Activated T-helper 1 cell treated with anti-CD3 and anti-CD28 coated beads, Interleukin-12 subunit alpha, Interleukin-12 subunit beta, Interleukin-2, Interleukin-4 antibody, amounts not matched to agents 30 ng/mL and 10 ng/mL and 1 ng/mL, durations not matched to agents 14 hours and 24 hours and 36 hours (primary cell): ENCODE measurements at regions not wholly inside any gene's neighbourhood (a gene's known extent, or its start where the extent isn't known, plus 50 kb on each side); places are given as distances from the start of the nearest gene placed in this dataset.
"Not testable (repeated sequence)": the region's sequence is repeated elsewhere in the genome, so short reads cannot be mapped to it uniquely, and the experiment has no call there.

ENCODE experiments used
- DNase-seq: peaks from one replicate; pipeline ENCODE4 v3.0.0; 2021; ENCODE audit warnings: low spot score
- H3K27ac Mint-ChIP-seq: one replicate; pipeline ENCODE4 v1.8.0; 2021; ENCODE audit warnings: mild to moderate bottlenecking, mixed read lengths
- H3K27me3 Mint-ChIP-seq: one replicate; pipeline ENCODE4 v1.8.0; 2022; ENCODE audit warnings: mild to moderate bottlenecking, moderate library complexity, mixed read lengths; ENCODE audit not compliant: insufficient read depth
- H3K36me3 Mint-ChIP-seq: one replicate; pipeline ENCODE4 v1.8.0; 2021; ENCODE audit warnings: low read depth, mixed read lengths
- H3K4me1 Mint-ChIP-seq: one replicate; pipeline ENCODE4 v1.8.0; 2021; ENCODE audit warnings: low read depth, mixed read lengths
- H3K4me3 Mint-ChIP-seq: one replicate; pipeline ENCODE4 v1.8.0; 2021; ENCODE audit warnings: mild to moderate bottlenecking, moderate library complexity, mixed read lengths
- H3K9me3 Mint-ChIP-seq: one replicate; pipeline ENCODE4 v1.8.0; 2021; ENCODE audit warnings: mixed read lengths
- intact Hi-C: fragments of 100-400 bp; cut with micrococcal nuclease; formaldehyde crosslinking; loops from one replicate; pipeline ENCODE4 v1.15.1; 2024

- Mint-ChIP-seq H3K9me3 (peaks cover 9% of the 10 kb centered on the region), H3K36me3 (no peaks in the 10 kb centered on the region), H3K27me3 (peaks cover 2% of the 10 kb centered on the region), H3K4me3 (no peak overlapping the region), H3K27ac (no peak overlapping the region), H3K4me1 (no peaks in the 10 kb centered on the region)
- intact Hi-C loops, result no loop called here
- no peak for DNase-seq
These were observed 109.8 kb upstream of the SCAF8 start for GRCh38 chr6:154623391-154623790.

GRCh38 chr6:154624038-154624599, 109.1 kb upstream of the SCAF8 start:
- Mint-ChIP-seq H3K4me3 (no peak overlapping the region), H3K4me1 (no peaks in the 10 kb centered on the region), H3K27ac (no peak overlapping the region), H3K9me3 (peaks cover 9% of the 10 kb centered on the region), H3K36me3 (no peaks in the 10 kb centered on the region), H3K27me3 (peaks cover 2% of the 10 kb centered on the region)
- intact Hi-C loops, result no loop called here
- DNase-seq, result no peak

DNA sequence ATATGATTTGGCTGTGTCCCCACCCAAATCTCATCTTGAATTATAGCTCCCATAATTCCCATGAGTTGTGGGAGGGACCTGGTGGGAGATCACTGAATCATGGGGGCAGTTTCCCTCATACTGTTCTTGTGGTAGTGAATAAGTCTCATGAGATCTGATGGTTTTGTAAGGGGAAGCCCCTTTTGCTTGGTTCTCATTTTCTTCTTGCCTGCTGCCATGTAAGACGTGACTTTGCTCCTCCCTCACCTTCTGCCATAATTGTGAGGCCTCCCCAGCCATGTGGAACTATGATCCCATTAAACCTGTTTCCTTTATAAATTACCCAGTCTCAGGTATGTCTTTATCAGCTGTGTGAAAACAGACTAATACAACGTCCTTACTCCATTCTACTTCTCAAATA, 108.5 kb upstream of the SCAF8 start:
- DNase-seq, intact Hi-C loops, H3K27me3 Mint-ChIP-seq, H3K4me3 Mint-ChIP-seq, H3K9me3 Mint-ChIP-seq, H3K4me1 Mint-ChIP-seq, H3K36me3 Mint-ChIP-seq, H3K27ac Mint-ChIP-seq: not testable (repeated sequence)

DNA sequence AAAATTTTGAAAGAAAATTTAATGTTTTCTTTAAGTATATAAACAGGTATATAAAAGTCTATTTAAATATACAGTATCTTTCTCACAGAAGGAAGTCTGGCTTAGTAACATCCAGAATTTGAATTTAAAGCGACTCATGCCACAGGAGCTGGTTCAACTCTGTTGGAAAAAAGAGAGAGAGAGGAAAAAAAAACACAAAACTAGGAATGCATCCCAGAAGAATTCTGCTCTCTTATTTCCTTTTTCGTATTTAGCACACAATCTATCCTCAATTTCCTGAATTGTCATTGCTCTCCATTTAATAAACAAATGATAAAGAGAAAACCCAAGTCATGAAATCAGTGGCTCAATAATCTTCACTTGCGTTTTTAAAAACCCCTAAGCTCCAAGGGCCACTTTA, 107.5 kb upstream of the SCAF8 start:
- Mint-ChIP-seq H3K9me3 (peaks cover 9% of the 10 kb centered on the region), H3K27ac (no peak overlapping the region), H3K4me3 (no peak overlapping the region), H3K27me3 (peaks cover 2% of the 10 kb centered on the region), H3K4me1 (no peaks in the 10 kb centered on the region), H3K36me3 (no peaks in the 10 kb centered on the region)
- intact Hi-C loops, result no loop called here
- DNase-seq, result no peak

GRCh38 chr6:154629127-154629526, 104.1 kb upstream of the SCAF8 start:
- intact Hi-C loops, result no loop called here
- DNase-seq, result no peak
- H3K4me1 Mint-ChIP-seq, result no peaks in the 10 kb centered on the region
- H3K4me3 Mint-ChIP-seq, result no peak overlapping the region
- peaks cover 2% of the 10 kb centered on the region for H3K27me3 Mint-ChIP-seq
- no peaks in the 10 kb centered on the region for H3K36me3 Mint-ChIP-seq
- no peak overlapping the region for H3K27ac Mint-ChIP-seq
- H3K9me3 Mint-ChIP-seq, result peaks cover 5% of the 10 kb centered on the region

- Mint-ChIP-seq H3K4me1 (no peaks in the 10 kb centered on the region), H3K36me3 (no peaks in the 10 kb centered on the region), H3K4me3 (no peak overlapping the region), H3K27ac (no peak overlapping the region), H3K9me3 (no peaks in the 10 kb centered on the region), H3K27me3 (peaks cover under 1% of the 10 kb centered on the region)
- intact Hi-C loops, result no loop called here
- no peak for DNase-seq
These were observed 101.1 kb upstream of the SCAF8 start for GRCh38 chr6:154632119-154632518.

- no peak overlapping the region for H3K4me3 Mint-ChIP-seq
These were observed 95.8 kb upstream of the SCAF8 start for GRCh38 chr6:154637392-154637791.

GRCh38 chr6:154638369-154638768, 94.8 kb upstream of the SCAF8 start:
- Mint-ChIP-seq H3K9me3 (peaks cover 3% of the 10 kb centered on the region), H3K27ac (no peak overlapping the region), H3K36me3 (no peaks in the 10 kb centered on the region), H3K4me3 (no peak overlapping the region), H3K27me3 (peaks cover 3% of the 10 kb centered on the region), H3K4me1 (no peaks in the 10 kb centered on the region)
- DNase-seq, result no peak
- intact Hi-C loops, result no loop called here

More at GRCh38 chr6:154637392-154637791, 95.8 kb upstream of the SCAF8 start:
- H3K4me1 Mint-ChIP-seq, result no peaks in the 10 kb centered on the region
- H3K9me3 Mint-ChIP-seq, result peaks cover 3% of the 10 kb centered on the region
- H3K27me3 Mint-ChIP-seq, result peaks cover 3% of the 10 kb centered on the region
- H3K36me3 Mint-ChIP-seq, result no peaks in the 10 kb centered on the region
- DNase-seq, result no peak
- intact Hi-C loops, result no loop called here
- no peak overlapping the region for H3K27ac Mint-ChIP-seq

- H3K9me3 Mint-ChIP-seq, H3K4me1 Mint-ChIP-seq, H3K27me3 Mint-ChIP-seq, intact Hi-C loops, H3K36me3 Mint-ChIP-seq, DNase-seq, H3K4me3 Mint-ChIP-seq: not testable (repeated sequence)
- peak overlapping the region; percentile 6 for H3K27ac Mint-ChIP-seq
These were observed 94.0 kb upstream of the SCAF8 start for GRCh38 chr6:154639196-154639595.

- H3K9me3 Mint-ChIP-seq, result peaks cover 3% of the 10 kb centered on the region
- intact Hi-C loops, result no loop called here
- no peak overlapping the region for H3K27ac Mint-ChIP-seq
These were observed 84.9 kb upstream of the SCAF8 start for GRCh38 chr6:154648188-154648887.

DNA sequence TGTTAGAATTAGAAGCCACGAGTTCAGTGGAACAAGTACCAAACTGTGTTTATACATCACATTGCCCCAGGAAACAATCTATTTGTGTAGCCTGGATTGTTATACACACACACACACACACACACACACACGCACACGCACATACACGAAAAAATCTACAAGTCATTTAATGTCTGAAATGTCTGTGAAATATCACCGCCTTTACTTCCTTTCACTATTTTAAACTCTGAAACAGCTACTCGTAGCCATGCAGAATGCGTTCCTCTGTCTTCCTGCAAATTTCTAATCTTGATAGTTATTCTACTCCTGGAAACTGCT, 84.4 kb upstream of the SCAF8 start:
- Mint-ChIP-seq H3K9me3 (peaks cover 3% of the 10 kb centered on the region), H3K27me3 (peaks cover 10% of the 10 kb centered on the region), H3K4me1 (no peaks in the 10 kb centered on the region), H3K4me3 (no peak overlapping the region), H3K36me3 (no peaks in the 10 kb centered on the region), H3K27ac (no peak overlapping the region)
- no peak for DNase-seq
- intact Hi-C loops, result no loop called here

More at GRCh38 chr6:154648188-154648887, 84.9 kb upstream of the SCAF8 start:
- Mint-ChIP-seq H3K4me1 (no peaks in the 10 kb centered on the region), H3K27me3 (peaks cover 8% of the 10 kb centered on the region), H3K4me3 (no peak overlapping the region), H3K36me3 (no peaks in the 10 kb centered on the region)
- DNase-seq, result no peak

DNA sequence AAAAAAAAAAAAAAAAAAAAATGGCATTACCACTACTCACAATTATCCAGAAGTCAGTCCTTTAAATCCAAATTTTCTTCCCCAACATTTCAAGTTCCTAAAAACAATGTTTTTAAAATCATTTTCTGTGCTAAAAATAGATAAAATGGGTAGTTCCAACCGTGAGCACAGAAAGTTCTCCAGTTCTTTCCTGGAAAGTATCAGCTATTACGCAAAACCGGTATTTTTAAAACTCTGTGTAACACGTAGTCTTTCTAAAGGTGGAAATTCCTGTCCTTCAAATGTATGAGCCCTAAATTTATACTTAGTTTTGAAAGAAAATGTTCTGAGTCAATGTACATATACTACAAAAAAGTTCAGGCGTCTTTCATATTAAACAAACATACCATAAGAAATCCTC, 83.5 kb upstream of the SCAF8 start:
- Mint-ChIP-seq H3K27me3 (peaks cover 10% of the 10 kb centered on the region), H3K36me3 (no peaks in the 10 kb centered on the region), H3K4me3 (no peak overlapping the region), H3K9me3 (peaks cover 3% of the 10 kb centered on the region), H3K27ac (no peak overlapping the region), H3K4me1 (no peaks in the 10 kb centered on the region)
- intact Hi-C loops, result no loop called here
- no peak for DNase-seq

- no peaks in the 10 kb centered on the region for H3K36me3 Mint-ChIP-seq
- no peak overlapping the region for H3K27ac Mint-ChIP-seq
- DNase-seq, result no peak
- intact Hi-C loops, result no loop called here
- H3K9me3 Mint-ChIP-seq, result peaks cover 3% of the 10 kb centered on the region
- H3K4me1 Mint-ChIP-seq, result no peaks in the 10 kb centered on the region
- H3K27me3 Mint-ChIP-seq, result peaks cover 10% of the 10 kb centered on the region
- H3K4me3 Mint-ChIP-seq, result no peak overlapping the region
These were observed 82.9 kb upstream of the SCAF8 start for GRCh38 chr6:154650351-154650750.

GRCh38 chr6:154651656-154652055, 81.6 kb upstream of the SCAF8 start:
- Mint-ChIP-seq H3K27ac (no peak overlapping the region), H3K4me3 (no peak overlapping the region), H3K36me3 (no peaks in the 10 kb centered on the region), H3K27me3 (peaks cover 13% of the 10 kb centered on the region), H3K4me1 (no peaks in the 10 kb centered on the region), H3K9me3 (peaks cover 3% of the 10 kb centered on the region)
- DNase-seq, result no peak
- intact Hi-C loops, result no loop called here
